Muscle of back (tissue), 3 donors: ENCODE measurements at regions not wholly inside any gene's neighbourhood (a gene's known extent, or its start where the extent isn't known, plus 50 kb on each side); places are given as distances from the start of the nearest gene placed in this dataset.

Experiments used
- DNase-seq, 3 donors: peaks; one replicate each; pipeline versions ENCODE4 v3.0.0 to v3.0.0-alpha.2; 2013

GRCh38 chr3:31452495-31453106, 80.1 kb upstream of the STT3B start:
- DNase-seq, result no peak

DNA sequence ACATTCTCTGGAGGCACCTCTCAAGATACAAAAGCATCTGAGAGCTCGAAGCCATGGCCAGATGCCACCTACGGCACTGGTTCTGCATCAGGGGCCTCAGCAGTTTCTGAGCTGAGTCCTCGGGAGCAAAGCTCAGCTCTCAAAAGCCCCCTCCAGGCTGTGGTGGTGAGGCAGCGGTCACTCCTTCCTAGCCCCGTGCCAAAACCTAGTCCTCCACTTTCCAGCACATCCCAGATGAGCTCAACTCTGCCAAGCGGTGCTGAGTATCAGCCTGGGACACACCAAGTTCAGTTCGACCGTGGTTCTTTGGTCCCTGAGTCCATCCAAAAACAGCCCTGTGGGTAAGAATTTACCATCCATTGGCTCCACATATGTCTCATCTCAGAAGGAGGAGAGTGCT, 79.3 kb upstream of the STT3B start:
- no peak for DNase-seq

- no peak for DNase-seq
These were observed 77.2 kb upstream of the STT3B start for GRCh38 chr3:31455524-31455923.

- DNase-seq, result no peak
These were observed 76.4 kb upstream of the STT3B start for GRCh38 chr3:31456373-31456772.

- no peak for DNase-seq
These were observed 71.3 kb upstream of the STT3B start for GRCh38 chr3:31461426-31461825.

GRCh38 chr3:31462050-31462569, 70.6 kb upstream of the STT3B start:
- DNase-seq, result no peak

- DNase-seq, result no peak
These were observed 66.7 kb upstream of the STT3B start for GRCh38 chr3:31465999-31466398.

DNA sequence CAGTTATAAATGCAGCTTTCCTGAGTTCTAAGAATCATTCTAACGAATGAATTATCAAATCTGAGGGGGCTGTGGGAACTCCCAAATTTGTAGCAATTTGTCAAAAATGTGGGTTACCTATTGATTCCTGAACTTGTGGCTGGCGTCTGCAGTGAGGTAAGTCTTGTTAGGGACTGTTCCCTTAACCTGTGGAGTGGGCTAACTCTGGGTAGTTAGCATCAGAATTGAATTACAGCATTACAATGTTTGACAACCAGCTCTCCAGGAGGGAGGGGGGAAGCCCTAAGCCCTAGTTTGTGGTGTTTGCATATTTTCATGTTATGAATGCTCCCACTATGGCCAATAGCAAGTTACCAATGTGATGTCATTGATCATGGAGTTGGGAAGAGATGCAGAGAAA, 65.9 kb upstream of the STT3B start:
- DNase-seq, result no peak

- no peak for DNase-seq
These were observed 64.3 kb upstream of the STT3B start for GRCh38 chr3:31468433-31468832.

DNA sequence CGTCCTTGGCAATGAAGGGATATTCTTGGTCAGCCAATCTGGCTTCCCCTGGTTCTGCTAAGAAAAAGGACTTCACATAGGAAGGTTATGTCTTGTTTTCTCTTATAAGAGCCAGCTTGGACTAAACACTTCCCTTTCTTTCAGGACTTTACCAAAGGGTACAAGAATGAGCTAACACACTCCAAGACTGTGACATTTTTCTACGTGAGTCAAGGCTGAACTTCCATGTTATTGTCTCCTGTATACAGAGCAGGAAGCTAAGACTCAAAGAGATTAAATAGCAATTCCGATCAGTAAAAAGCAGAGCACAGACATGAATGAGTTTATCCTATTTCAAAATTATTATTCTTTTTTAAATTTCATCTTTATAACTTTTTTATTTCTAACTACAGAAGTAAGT, 63.3 kb upstream of the STT3B start:
- DNase-seq, result no peak

GRCh38 chr3:31472479-31473390, 60.0 kb upstream of the STT3B start:
- no peak for DNase-seq

- DNase-seq, result no peak
These were observed 56.5 kb upstream of the STT3B start for GRCh38 chr3:31476209-31476608.

DNA sequence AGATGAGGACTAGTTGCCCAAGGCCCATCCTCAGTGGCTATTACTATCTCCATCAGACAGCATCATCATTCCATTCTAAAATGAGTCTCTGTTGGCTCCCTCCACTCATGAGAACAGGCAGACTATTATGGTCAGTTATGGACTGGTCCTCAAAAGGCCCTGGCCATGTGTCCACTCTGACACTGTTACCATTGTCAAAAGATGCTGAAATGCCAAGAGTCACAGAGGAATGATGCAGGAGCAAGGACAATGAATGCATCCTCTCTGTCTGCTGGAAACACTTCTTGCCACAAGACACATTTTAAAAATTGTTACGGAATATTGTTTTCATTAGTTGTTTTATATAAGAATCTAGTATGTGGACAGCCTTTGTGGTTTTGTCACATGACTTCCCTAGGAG, 53.3 kb upstream of the STT3B start:
- DNase-seq, result no peak

- no peak for DNase-seq
These were observed 51.0 kb upstream of the STT3B start for GRCh38 chr3:31481697-31482096.

- DNase-seq, result no peak
These were observed 50.1 kb upstream of the STT3B start for GRCh38 chr3:31482493-31483200.
